ENCODE measurements at regions not wholly inside any gene's neighbourhood (a gene's known extent, or its start where the extent isn't known, plus 50 kb on each side); places are given as distances from the start of the nearest gene placed in this dataset.

DNA sequence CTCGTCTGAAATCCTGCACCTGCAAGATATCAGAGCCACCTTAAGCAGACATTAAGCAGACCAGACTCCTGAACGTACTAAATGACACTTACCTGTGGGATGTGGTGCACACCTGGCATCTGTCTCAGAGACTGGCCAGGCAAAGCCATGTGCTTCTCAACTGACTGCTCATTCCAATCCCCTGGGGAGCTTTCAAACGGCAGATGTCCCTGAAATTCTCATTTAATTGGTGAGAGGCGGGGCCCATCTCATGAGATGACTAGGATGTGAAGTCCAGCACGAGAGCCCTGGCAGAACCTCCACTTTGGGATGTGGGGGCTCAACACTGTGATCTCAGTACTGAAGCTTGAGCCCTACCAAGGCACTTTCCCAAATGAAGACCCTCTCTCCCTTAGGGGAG is 84.9 kb upstream of the HMGXB4 start:
- TF ChIP-seq SALL2 (tag by site-specific recombination; IDR thresholded peaks at IDR 0.05; ENCODE audit: borderline replicate concordance) (no peak), ZSCAN16 (tag by site-specific recombination; IDR thresholded peaks at IDR 0.05) (no peak), ZNF24 (tag by site-specific recombination; IDR thresholded peaks at IDR 0.05) (no peak), ZNF747 (tag by site-specific recombination; IDR thresholded peaks at IDR 0.05) (no peak), REPIN1 (tag by site-specific recombination; IDR thresholded peaks at IDR 0.05; ENCODE audit: low read depth) (no peak), ZNF23 (tag by site-specific recombination; IDR thresholded peaks at IDR 0.05; ENCODE audit: borderline replicate concordance) (no peak), TRIM28 (IDR thresholded peaks at IDR 0.05; ENCODE audit: borderline replicate concordance, low read length) (no peak), ZFP37 (tag by site-specific recombination; IDR thresholded peaks at IDR 0.05) (no peak), ZNF423 (tag by site-specific recombination; IDR thresholded peaks at IDR 0.05) (no peak)
- TF ChIP-seq, protein P1, sequence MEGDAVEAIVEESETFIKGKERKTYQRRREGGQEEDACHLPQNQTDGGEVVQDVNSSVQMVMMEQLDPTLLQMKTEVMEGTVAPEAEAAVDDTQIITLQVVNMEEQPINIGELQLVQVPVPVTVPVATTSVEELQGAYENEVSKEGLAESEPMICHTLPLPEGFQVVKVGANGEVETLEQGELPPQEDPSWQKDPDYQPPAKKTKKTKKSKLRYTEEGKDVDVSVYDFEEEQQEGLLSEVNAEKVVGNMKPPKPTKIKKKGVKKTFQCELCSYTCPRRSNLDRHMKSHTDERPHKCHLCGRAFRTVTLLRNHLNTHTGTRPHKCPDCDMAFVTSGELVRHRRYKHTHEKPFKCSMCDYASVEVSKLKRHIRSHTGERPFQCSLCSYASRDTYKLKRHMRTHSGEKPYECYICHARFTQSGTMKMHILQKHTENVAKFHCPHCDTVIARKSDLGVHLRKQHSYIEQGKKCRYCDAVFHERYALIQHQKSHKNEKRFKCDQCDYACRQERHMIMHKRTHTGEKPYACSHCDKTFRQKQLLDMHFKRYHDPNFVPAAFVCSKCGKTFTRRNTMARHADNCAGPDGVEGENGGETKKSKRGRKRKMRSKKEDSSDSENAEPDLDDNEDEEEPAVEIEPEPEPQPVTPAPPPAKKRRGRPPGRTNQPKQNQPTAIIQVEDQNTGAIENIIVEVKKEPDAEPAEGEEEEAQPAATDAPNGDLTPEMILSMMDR (tag by site-specific recombination; IDR thresholded peaks at IDR 0.05), result no peak
- TF ChIP-seq, protein P2, sequence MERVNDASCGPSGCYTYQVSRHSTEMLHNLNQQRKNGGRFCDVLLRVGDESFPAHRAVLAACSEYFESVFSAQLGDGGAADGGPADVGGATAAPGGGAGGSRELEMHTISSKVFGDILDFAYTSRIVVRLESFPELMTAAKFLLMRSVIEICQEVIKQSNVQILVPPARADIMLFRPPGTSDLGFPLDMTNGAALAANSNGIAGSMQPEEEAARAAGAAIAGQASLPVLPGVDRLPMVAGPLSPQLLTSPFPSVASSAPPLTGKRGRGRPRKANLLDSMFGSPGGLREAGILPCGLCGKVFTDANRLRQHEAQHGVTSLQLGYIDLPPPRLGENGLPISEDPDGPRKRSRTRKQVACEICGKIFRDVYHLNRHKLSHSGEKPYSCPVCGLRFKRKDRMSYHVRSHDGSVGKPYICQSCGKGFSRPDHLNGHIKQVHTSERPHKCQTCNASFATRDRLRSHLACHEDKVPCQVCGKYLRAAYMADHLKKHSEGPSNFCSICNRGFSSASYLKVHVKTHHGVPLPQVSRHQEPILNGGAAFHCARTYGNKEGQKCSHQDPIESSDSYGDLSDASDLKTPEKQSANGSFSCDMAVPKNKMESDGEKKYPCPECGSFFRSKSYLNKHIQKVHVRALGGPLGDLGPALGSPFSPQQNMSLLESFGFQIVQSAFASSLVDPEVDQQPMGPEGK (tag by site-specific recombination; IDR thresholded peaks at IDR 0.05), result no peak
- TF ChIP-seq, protein P3, sequence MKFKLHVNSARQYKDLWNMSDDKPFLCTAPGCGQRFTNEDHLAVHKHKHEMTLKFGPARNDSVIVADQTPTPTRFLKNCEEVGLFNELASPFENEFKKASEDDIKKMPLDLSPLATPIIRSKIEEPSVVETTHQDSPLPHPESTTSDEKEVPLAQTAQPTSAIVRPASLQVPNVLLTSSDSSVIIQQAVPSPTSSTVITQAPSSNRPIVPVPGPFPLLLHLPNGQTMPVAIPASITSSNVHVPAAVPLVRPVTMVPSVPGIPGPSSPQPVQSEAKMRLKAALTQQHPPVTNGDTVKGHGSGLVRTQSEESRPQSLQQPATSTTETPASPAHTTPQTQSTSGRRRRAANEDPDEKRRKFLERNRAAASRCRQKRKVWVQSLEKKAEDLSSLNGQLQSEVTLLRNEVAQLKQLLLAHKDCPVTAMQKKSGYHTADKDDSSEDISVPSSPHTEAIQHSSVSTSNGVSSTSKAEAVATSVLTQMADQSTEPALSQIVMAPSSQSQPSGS (tag by site-specific recombination; IDR thresholded peaks at IDR 0.05; ENCODE audit: low read depth), result no peak
- TF ChIP-seq, protein P4, sequence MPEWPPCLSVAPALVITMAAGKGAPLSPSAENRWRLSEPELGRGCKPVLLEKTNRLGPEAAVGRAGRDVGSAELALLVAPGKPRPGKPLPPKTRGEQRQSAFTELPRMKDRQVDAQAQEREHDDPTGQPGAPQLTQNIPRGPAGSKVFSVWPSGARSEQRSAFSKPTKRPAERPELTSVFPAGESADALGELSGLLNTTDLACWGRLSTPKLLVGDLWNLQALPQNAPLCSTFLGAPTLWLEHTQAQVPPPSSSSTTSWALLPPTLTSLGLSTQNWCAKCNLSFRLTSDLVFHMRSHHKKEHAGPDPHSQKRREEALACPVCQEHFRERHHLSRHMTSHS (tag by site-specific recombination; IDR thresholded peaks at IDR 0.05), result no peak
- TF ChIP-seq, protein P5, sequence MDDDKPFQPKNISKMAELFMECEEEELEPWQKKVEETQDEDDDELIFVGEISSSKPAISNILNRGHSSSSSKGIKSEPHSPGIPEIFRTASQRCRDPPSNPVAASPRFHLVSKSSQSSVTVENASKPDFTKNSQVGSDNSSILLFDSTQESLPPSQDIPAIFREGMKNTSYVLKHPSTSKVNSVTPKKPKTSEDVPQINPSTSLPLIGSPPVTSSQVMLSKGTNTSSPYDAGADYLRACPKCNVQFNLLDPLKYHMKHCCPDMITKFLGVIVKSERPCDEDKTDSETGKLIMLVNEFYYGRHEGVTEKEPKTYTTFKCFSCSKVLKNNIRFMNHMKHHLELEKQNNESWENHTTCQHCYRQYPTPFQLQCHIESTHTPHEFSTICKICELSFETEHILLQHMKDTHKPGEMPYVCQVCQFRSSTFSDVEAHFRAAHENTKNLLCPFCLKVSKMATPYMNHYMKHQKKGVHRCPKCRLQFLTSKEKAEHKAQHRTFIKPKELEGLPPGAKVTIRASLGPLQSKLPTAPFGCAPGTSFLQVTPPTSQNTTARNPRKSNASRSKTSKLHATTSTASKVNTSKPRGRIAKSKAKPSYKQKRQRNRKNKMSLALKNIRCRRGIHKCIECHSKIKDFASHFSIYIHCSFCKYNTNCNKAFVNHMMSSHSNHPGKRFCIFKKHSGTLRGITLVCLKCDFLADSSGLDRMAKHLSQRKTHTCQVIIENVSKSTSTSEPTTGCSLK (tag by site-specific recombination; IDR thresholded peaks at IDR 0.05), result no peak

Data from HEK293 (cell line).